Thyroid gland (tissue), 4 donors: ENCODE measurements at regions not wholly inside any gene's neighbourhood (a gene's known extent, or its start where the extent isn't known, plus 50 kb on each side); places are given as distances from the start of the nearest gene placed in this dataset.

ENCODE experiments used
- DNase-seq, 2 donors: peaks; one replicate each; pipeline ENCODE4 v3.0.0-alpha.2; 2019
- H3K27ac ChIP-seq, 3 donors: fragments of 200-600 bp; sonication (generic); 1 replicate in 2 of 3; 2 replicates in 1 of 3; pipeline ENCODE4 v1.5.1; 2016 to 2019; ENCODE audit warnings: mild to moderate bottlenecking in 1 of 3, moderate library complexity in 1 of 3
- H3K27me3 ChIP-seq: fragments of 200-600 bp; sonication (generic); one replicate; pipeline ENCODE4 v1.5.1; 2019
- H3K36me3 ChIP-seq, 2 donors: fragments of 200-600 bp; sonication (generic); one replicate each; pipeline ENCODE4 v1.5.1; 2016 to 2019
- H3K4me1 ChIP-seq, 2 donors: fragments of 200-600 bp; sonication (generic); one replicate each; pipeline ENCODE4 v1.5.1; 2017 to 2019
- H3K4me3 ChIP-seq, 3 donors: fragments of 200-600 bp; sonication (generic); replicated peaks in 1 of 3; 1 replicate in 2 of 3; 2 replicates in 1 of 3; pipeline ENCODE4 v1.5.1; 2016; ENCODE audit warnings: mild to moderate bottlenecking in 1 of 3
- H3K9me3 ChIP-seq: fragments of 200-600 bp; sonication (generic); one replicate; pipeline ENCODE4 v1.5.1; 2017
- CTCF ChIP-seq, 6 experiments: fragments of 200-600 bp in 3 of 6; fragments of 450-650 bp in 3 of 6; sonication (generic) in 3 of 6; IDR thresholded peaks; one replicate each; pipeline ENCODE4 v1.5.1; 2016 to 2019; ENCODE audit warnings: antibody characterized with exemption in 6 of 6, mild to moderate bottlenecking in 2 of 6, inconsistent platforms in 1 of 6, moderate library complexity in 1 of 6
- POLR2A ChIP-seq, 2 donors: fragments of 450-650 bp; IDR thresholded peaks; one replicate each; pipeline ENCODE4 v1.6.1; 2017; ENCODE audit warnings: antibody characterized with exemption in 2 of 2, mild to moderate bottlenecking in 2 of 2, moderate library complexity in 1 of 2
- WGBS, 2 donors: methylation state at CpG; one replicate each; pipeline ENCODE4 v1.1.5; 2017; 5-methylcytosine and 5-hydroxymethylcytosine counted together
- intact Hi-C: fragments of 100-400 bp; cut with DNase I; formaldehyde crosslinking; loops from one replicate; pipeline ENCODE4 v1.15.1; 2023

- Histone ChIP-seq H3K27ac (no peak overlapping the region), H3K4me1 (no peaks in the 10 kb centered on the region), H3K27me3 (no peaks in the 10 kb centered on the region), H3K9me3 (no peaks in the 10 kb centered on the region), H3K36me3 (no peaks in the 10 kb centered on the region), H3K4me3 (no peak overlapping the region)
- intact Hi-C loops: no loop called here
- TF ChIP-seq CTCF (IDR thresholded peaks at IDR 0.05) (no peak), POLR2A (IDR thresholded peaks at IDR 0.05) (no peak)
- 90 to 93% methylated on average over 8 of the region's 8 CpGs for WGBS, 2 donors
- no peak for DNase-seq
Measured at GRCh38 chr13:92938486-92939020, 288.1 kb upstream of the GPC6 start.

GRCh38 chr13:92941167-92941566 is 285.4 kb upstream of the GPC6 start:
- H3K9me3 ChIP-seq: no peaks in the 10 kb centered on the region
- no peaks in the 10 kb centered on the region for H3K27me3 ChIP-seq
- intact Hi-C loops: no loop called here
- no peaks in the 10 kb centered on the region for H3K4me1 ChIP-seq
- no peak for TF ChIP-seq CTCF (IDR thresholded peaks at IDR 0.05)
- no peak for TF ChIP-seq POLR2A (IDR thresholded peaks at IDR 0.05)
- H3K4me3 ChIP-seq: no peak overlapping the region
- DNase-seq: no peak
- H3K36me3 ChIP-seq: no peaks in the 10 kb centered on the region
- H3K27ac ChIP-seq: no peak overlapping the region

- Histone ChIP-seq H3K36me3 (no peaks in the 10 kb centered on the region), H3K4me3 (no peak overlapping the region), H3K4me1 (no peaks in the 10 kb centered on the region), H3K27ac (no peak overlapping the region), H3K27me3 (no peaks in the 10 kb centered on the region), H3K9me3 (no peaks in the 10 kb centered on the region)
- TF ChIP-seq POLR2A (IDR thresholded peaks at IDR 0.05) (no peak), CTCF (IDR thresholded peaks at IDR 0.05) (no peak)
- intact Hi-C loops: no loop called here
- no peak for DNase-seq
- WGBS, 2 donors: 62 to 63% methylated on average over 2 of the region's 2 CpGs
Measured at GRCh38 chr13:92947770-92948434, 278.7 kb upstream of the GPC6 start.

GRCh38 chr13:92950771-92951170 is 275.8 kb upstream of the GPC6 start:
- TF ChIP-seq POLR2A (IDR thresholded peaks at IDR 0.05): no peak
- no peak for TF ChIP-seq CTCF (IDR thresholded peaks at IDR 0.05)
- intact Hi-C loops: no loop called here
- no peaks in the 10 kb centered on the region for H3K27me3 ChIP-seq
- no peaks in the 10 kb centered on the region for H3K4me1 ChIP-seq
- no peak overlapping the region for H3K27ac ChIP-seq
- 74 to 80% methylated on average over 2 of the region's 2 CpGs for WGBS, 2 donors
- H3K9me3 ChIP-seq: no peaks in the 10 kb centered on the region
- no peak overlapping the region for H3K4me3 ChIP-seq
- no peaks in the 10 kb centered on the region for H3K36me3 ChIP-seq
- no peak for DNase-seq

- intact Hi-C loops: no loop called here
- no peak for TF ChIP-seq CTCF (IDR thresholded peaks at IDR 0.05)
- no peak for TF ChIP-seq POLR2A (IDR thresholded peaks at IDR 0.05)
- Histone ChIP-seq H3K4me3 (no peak overlapping the region), H3K27ac (no peak overlapping the region), H3K4me1 (no peaks in the 10 kb centered on the region), H3K9me3 (no peaks in the 10 kb centered on the region), H3K27me3 (no peaks in the 10 kb centered on the region), H3K36me3 (no peaks in the 10 kb centered on the region)
- no peak for DNase-seq
- WGBS, 2 donors: 67 to 72% methylated on average over 7 of the region's 7 CpGs
Measured at GRCh38 chr13:92951273-92951890, 275.2 kb upstream of the GPC6 start.
